Endodermal cell (in vitro differentiated cells): ENCODE measurements at regions not wholly inside any gene's neighbourhood (a gene's known extent, or its start where the extent isn't known, plus 50 kb on each side); places are given as distances from the start of the nearest gene placed in this dataset.

ENCODE experiments used
- DNase-seq: peaks from one replicate; pipeline ENCODE4 v3.0.0-alpha.2; 2017
- H3K27ac ChIP-seq: 2 replicates; pipeline ENCODE4 v1.5.1; 2013; ENCODE audit warnings: mild to moderate bottlenecking, low read depth, low read length, moderate library complexity
- H3K27me3 ChIP-seq: 2 replicates; pipeline ENCODE4 v1.6.1; 2013; ENCODE audit warnings: mild to moderate bottlenecking, low read length, moderate library complexity; ENCODE audit not compliant: insufficient read depth, control insufficient read depth, poor library complexity, severe bottlenecking
- H3K36me3 ChIP-seq: 2 replicates; pipeline ENCODE4 v1.7.0; 2013; ENCODE audit warnings: mild to moderate bottlenecking, low read length, moderate library complexity; ENCODE audit not compliant: control insufficient read depth, insufficient read depth
- H3K4me1 ChIP-seq: one replicate; pipeline ENCODE4 v1.7.0; 2013; ENCODE audit warnings: low read length; ENCODE audit not compliant: control insufficient read depth, insufficient read depth
- H3K4me3 ChIP-seq: 2 replicates; pipeline ENCODE4 v1.5.1; 2013; ENCODE audit warnings: mild to moderate bottlenecking, low read length, moderate library complexity
- H3K9ac ChIP-seq: 2 replicates; pipeline ENCODE4 v1.6.1; 2013; ENCODE audit warnings: mild to moderate bottlenecking, low read length, moderate library complexity; ENCODE audit not compliant: poor library complexity, severe bottlenecking; ENCODE audit errors: extremely low read depth
- H3K9me3 ChIP-seq: 2 replicates; pipeline ENCODE4 v1.6.1; 2013; ENCODE audit warnings: mild to moderate bottlenecking, low read length, moderate library complexity; ENCODE audit not compliant: control insufficient read depth
- H3K27ac Mint-ChIP-seq: 2 replicates; pipeline ENCODE4 v1.8.0; 2020; ENCODE audit warnings: mixed read lengths
- H3K27me3 Mint-ChIP-seq: 2 replicates; pipeline ENCODE4 v1.8.0; 2021; ENCODE audit warnings: mild to moderate bottlenecking, mixed read lengths; ENCODE audit not compliant: insufficient read depth
- H3K36me3 Mint-ChIP-seq: 2 replicates; pipeline ENCODE4 v1.8.0; 2020; ENCODE audit warnings: low read depth, mixed read lengths
- H3K4me1 Mint-ChIP-seq: 2 replicates; pipeline ENCODE4 v1.8.0; 2020; ENCODE audit warnings: mixed read lengths
- H3K4me3 Mint-ChIP-seq: 2 replicates; pipeline ENCODE4 v1.8.0; 2020; ENCODE audit warnings: mild to moderate bottlenecking, moderate library complexity, mixed read lengths
- H3K9me3 Mint-ChIP-seq: 2 replicates; pipeline ENCODE4 v1.8.0; 2020; ENCODE audit warnings: mild to moderate bottlenecking, mixed read lengths
- CTCF ChIP-seq: fragments of 200-600 bp; sonication (generic); conservative IDR thresholded peaks from 2 replicates; pipeline ENCODE4 v1.5.0; 2021; ENCODE audit warnings: antibody characterized with exemption, mild to moderate bottlenecking
- WGBS, 2 experiments: methylation state at CpG; one replicate each; pipeline versions ENCODE4 v1.1.5 to v1.1.7; 2013; ENCODE audit warnings: missing lambda C conversion rate in 2 of 2, mixed read lengths in 1 of 2; ENCODE audit not compliant: insufficient coverage in 1 of 2, insufficient read length in 1 of 2; 5-methylcytosine and 5-hydroxymethylcytosine counted together

- Mint-ChIP-seq H3K4me3 (no peak overlapping the region), H3K27ac (no peak overlapping the region), H3K36me3 (peaks cover 13% of the 10 kb centered on the region), H3K4me1 (peaks cover 13% of the 10 kb centered on the region), H3K9me3 (peaks cover 19% of the 10 kb centered on the region), H3K27me3 (no peaks in the 10 kb centered on the region)
- Histone ChIP-seq H3K9me3 (peaks cover 21% of the 10 kb centered on the region), H3K36me3 (no peaks in the 10 kb centered on the region), H3K27me3 (no peaks in the 10 kb centered on the region), H3K9ac (no peak overlapping the region), H3K27ac (no peak overlapping the region), H3K4me3 (no peak overlapping the region), H3K4me1 (no peaks in the 10 kb centered on the region)
- WGBS, 2 experiments = 88% methylated on average over 2 of the region's 2 CpGs; no CpG with 5 or more reads in 1 of the 2 experiments
- TF ChIP-seq CTCF = no peak
- DNase-seq = no peak
Measured at GRCh38 chrX:16005917-16006316, 117.4 kb upstream of the GRPR start.

- Histone ChIP-seq H3K9me3 (peaks cover 22% of the 10 kb centered on the region), H3K9ac (no peak overlapping the region), H3K27me3 (no peaks in the 10 kb centered on the region), H3K4me3 (no peak overlapping the region), H3K27ac (no peak overlapping the region), H3K4me1 (no peaks in the 10 kb centered on the region), H3K36me3 (no peaks in the 10 kb centered on the region)
- Mint-ChIP-seq H3K27me3 (no peaks in the 10 kb centered on the region), H3K9me3 (peaks cover 27% of the 10 kb centered on the region), H3K4me3 (no peak overlapping the region), H3K27ac (peak overlapping the region; percentile 56), H3K36me3 (peaks cover 14% of the 10 kb centered on the region), H3K4me1 (peaks cover 11% of the 10 kb centered on the region)
- 90 to 100% methylated on average over 1 of the region's 1 CpG for WGBS, 2 experiments
- DNase-seq = no peak
- TF ChIP-seq CTCF = no peak
Measured at GRCh38 chrX:16002185-16002584, 121.2 kb upstream of the GRPR start.

- no peaks in the 10 kb centered on the region for H3K27me3 ChIP-seq
- no peaks in the 10 kb centered on the region for H3K27me3 Mint-ChIP-seq
- no peaks in the 10 kb centered on the region for H3K36me3 ChIP-seq
- H3K27ac ChIP-seq = no peak overlapping the region
- WGBS, 2 experiments = no CpG with 5 or more reads among the region's 2 CpGs
- H3K27ac Mint-ChIP-seq = no peak overlapping the region
- TF ChIP-seq CTCF = no peak
- no peak for DNase-seq
- no peak overlapping the region for H3K4me3 Mint-ChIP-seq
- H3K9me3 ChIP-seq = peaks cover 25% of the 10 kb centered on the region
- peaks cover 18% of the 10 kb centered on the region for H3K36me3 Mint-ChIP-seq
- H3K4me1 ChIP-seq = no peaks in the 10 kb centered on the region
- H3K4me3 ChIP-seq = no peak overlapping the region
- no peak overlapping the region for H3K9ac ChIP-seq
- H3K9me3 Mint-ChIP-seq = peaks cover 40% of the 10 kb centered on the region
- H3K4me1 Mint-ChIP-seq = peaks cover 8% of the 10 kb centered on the region
Measured at GRCh38 chrX:15998350-15998749, 125.0 kb upstream of the GRPR start.
